ENCODE measurements at regions not wholly inside any gene's neighbourhood (a gene's known extent, or its start where the extent isn't known, plus 50 kb on each side); places are given as distances from the start of the nearest gene placed in this dataset.

DNA sequence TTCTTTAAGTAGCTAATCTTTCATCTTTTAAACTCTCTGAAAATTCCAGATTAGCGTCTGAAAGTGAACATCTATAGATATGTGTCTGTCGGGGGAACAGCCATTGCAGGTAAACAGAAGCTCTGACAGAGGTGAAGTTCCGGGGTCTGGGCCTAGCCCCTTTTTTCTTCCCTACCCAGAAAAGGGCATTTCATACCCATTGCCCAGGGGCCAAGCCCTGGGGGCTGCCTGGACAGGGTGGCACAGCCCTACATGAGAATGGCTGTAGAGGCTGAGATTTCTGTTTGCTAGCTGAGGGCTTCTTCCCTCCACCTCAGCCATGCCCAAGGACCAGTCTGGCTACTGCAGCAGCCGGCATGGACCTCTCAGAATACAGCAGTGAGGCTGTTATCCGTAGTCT lies 327.0 kb upstream of the PLET1 start:
- TF ChIP-seq, protein P1, sequence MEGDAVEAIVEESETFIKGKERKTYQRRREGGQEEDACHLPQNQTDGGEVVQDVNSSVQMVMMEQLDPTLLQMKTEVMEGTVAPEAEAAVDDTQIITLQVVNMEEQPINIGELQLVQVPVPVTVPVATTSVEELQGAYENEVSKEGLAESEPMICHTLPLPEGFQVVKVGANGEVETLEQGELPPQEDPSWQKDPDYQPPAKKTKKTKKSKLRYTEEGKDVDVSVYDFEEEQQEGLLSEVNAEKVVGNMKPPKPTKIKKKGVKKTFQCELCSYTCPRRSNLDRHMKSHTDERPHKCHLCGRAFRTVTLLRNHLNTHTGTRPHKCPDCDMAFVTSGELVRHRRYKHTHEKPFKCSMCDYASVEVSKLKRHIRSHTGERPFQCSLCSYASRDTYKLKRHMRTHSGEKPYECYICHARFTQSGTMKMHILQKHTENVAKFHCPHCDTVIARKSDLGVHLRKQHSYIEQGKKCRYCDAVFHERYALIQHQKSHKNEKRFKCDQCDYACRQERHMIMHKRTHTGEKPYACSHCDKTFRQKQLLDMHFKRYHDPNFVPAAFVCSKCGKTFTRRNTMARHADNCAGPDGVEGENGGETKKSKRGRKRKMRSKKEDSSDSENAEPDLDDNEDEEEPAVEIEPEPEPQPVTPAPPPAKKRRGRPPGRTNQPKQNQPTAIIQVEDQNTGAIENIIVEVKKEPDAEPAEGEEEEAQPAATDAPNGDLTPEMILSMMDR (IDR thresholded peaks at IDR 0.05): no peak
- TF ChIP-seq POLR2A (IDR thresholded peaks at IDR 0.05) (no peak), POLR2AphosphoS5 (IDR thresholded peaks at IDR 0.05) (no peak), EP300 (IDR thresholded peaks at IDR 0.05; ENCODE audit: low read depth) (no peak)

All from transverse colon (tissue), 4 donors.